Stimulated activated CD4-positive, alpha-beta T cell treated with anti-CD3 and anti-CD28 coated beads, Interleukin-1b, Interleukin-23, amount 100 ng/mL, for 48 hours (primary cell): ENCODE measurements at regions not wholly inside any gene's neighbourhood (a gene's known extent, or its start where the extent isn't known, plus 50 kb on each side); places are given as distances from the start of the nearest gene placed in this dataset.

ENCODE experiments used
- DNase-seq: peaks from one replicate; pipeline ENCODE4 v3.0.0-alpha.2; 2020

DNA sequence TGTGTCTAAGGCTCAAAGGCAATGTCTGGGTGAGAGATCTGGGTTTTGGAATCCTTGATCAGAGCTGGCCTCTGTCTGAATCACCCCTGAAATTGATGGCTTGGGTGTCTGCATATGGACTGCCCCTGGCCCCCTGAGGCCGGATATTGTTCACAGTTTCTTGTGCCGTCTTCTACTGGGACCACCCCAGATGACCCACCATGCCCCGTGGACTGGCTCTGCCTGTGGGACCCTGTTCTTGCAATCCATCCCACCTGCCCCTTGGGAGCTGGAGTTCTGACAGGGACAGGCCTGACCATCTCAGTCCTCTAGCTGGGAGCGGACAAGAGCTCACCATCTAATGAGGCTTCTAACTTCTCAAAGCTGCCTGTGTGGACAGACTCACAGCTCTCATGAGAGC lies 119.9 kb downstream of the FAM43A start:
- DNase-seq: no peak

GRCh38 chr3:194806991-194807630 lies 121.4 kb downstream of the FAM43A start:
- no peak for DNase-seq

DNA sequence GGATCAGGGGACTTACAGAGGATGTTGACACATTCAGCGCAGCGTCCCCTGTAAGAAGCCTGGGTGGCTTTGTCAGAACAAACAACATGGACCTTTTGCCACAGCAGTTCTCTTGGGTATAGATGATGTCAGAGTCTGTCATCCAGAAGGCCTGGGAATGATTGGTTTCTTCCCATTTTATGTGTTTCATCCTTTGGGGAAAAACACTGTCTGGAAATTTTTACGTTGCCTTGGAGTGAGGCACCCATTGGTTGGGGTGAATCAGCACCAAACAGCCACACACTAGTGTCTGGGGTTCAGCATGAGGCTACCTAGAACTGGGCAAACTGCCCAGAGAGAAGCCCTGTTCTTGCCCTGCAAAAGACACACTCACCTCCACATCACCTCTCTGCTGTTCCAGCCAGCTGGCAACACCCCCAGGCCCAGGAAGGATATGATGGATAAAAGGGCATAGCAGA lies 123.0 kb downstream of the FAM43A start:
- no peak for DNase-seq

DNA sequence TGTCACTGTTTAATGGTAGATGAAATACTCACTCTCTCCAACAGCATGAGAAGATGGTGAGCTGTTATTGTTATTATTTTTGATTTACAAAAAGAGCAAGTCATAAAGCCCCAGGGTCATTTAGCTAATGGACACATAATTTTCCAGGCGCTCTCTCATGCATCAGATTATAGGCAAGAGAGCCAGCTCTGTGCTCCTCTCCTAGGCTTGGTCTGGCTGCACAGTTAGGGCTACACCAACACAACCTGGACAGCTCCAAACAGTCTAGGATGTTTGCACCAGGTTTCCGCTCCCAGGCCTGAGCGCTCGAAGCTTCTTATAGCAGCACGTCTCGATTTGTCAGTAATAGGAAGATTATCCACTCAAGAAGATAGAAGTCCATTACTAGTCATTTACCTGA lies 123.7 kb downstream of the FAM43A start:
- no peak for DNase-seq

GRCh38 chr3:194810076-194810475 lies 124.4 kb downstream of the FAM43A start:
- DNase-seq: no peak

- no peak for DNase-seq
Measured at GRCh38 chr3:194811118-194811517, 125.4 kb downstream of the FAM43A start.

DNA sequence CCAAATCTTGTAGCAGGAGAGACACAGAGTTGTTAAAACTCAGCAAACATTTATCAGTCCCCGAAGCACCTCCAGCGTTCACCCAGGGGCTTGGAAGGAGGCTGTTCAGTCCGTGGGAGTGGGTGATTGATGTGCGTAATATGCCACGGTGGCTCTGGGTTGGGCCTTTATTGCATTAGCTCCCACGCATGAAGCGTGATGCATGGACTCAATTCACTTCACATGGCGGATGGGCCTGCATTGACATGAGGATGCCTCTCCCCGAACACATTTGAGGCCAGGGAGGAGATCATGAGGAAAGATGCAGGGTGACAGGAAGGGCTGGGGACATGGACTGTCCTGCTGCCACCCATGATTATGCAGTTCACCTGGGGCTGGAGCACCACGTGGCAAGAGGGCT lies 126.5 kb downstream of the FAM43A start:
- DNase-seq: no peak

GRCh38 chr3:194814878-194815357 lies 129.2 kb downstream of the FAM43A start:
- DNase-seq: no peak

GRCh38 chr3:194816748-194817591 lies 131.3 kb downstream of the FAM43A start:
- DNase-seq: no peak

GRCh38 chr3:194817592-194817930 lies 131.9 kb downstream of the FAM43A start:
- no peak for DNase-seq

GRCh38 chr3:194817936-194818335 lies 132.3 kb downstream of the FAM43A start:
- no peak for DNase-seq

- DNase-seq: no peak
Measured at GRCh38 chr3:194824100-194824499, 138.4 kb downstream of the FAM43A start.

- no peak for DNase-seq
Measured at GRCh38 chr3:194824701-194825111, 139.0 kb downstream of the FAM43A start.

DNA sequence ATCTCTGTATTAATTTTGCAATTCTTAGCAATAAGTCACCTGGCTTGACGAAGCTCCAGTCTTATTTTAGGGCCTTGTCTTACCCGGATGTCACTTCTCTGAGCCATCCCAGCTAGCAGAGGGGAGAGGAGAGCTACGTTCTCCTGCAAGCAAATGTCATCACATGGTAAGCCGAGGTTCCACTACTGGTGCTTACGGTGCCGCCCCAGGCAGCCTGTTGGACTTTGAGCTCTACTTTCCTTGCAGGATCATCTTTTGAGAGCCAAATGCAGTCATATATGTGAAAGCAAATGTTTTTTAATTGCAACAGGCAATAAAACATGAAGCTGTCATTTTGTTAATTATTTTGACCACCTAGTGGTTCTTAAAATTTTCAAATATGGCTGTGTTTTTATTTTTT lies 140.9 kb downstream of the FAM43A start:
- no peak for DNase-seq

GRCh38 chr3:194827486-194827885 lies 141.8 kb downstream of the FAM43A start:
- no peak for DNase-seq

- no peak for DNase-seq
Measured at GRCh38 chr3:194828116-194828515, 142.4 kb downstream of the FAM43A start.

DNA sequence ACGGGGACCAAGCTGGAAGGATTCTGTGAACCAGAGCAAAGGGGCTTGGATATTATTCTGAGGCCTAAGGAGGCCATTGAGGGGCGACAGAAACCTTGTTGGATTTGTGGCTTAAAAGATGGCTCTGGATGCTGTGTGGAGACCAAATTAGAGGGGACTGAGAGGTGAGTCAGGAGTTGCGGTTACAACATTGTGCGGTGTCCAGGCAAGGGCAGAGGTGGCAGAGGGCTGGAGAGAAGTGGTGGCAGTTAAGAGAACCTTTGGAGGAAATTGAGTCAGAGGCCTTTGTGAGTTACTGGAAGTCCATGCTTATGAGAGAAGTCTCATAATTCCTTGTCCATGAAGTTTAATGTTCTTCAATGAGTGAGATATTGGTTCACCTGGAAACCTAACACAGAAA lies 143.2 kb downstream of the FAM43A start:
- DNase-seq: no peak

DNA sequence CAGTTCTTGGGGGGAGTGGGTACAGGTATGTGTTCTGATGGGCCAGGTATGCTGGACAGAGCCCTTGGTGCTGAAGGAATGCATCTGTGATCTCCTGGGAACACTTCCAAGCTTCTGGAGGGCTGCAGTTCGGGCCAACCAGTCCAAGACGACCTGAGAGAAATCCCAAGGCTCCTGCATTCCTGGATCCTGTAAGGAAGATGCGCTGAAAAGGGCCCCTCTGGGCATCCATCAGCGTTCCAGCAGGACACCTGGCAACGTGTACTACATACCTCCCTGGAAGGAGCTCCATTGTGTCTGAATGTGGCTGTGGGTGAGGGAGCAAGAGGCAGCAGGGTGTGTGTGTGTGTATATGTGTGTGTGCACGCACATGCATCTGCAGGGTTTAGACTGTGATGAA lies 144.7 kb downstream of the FAM43A start:
- DNase-seq: no peak

GRCh38 chr3:194830978-194831377 lies 145.3 kb downstream of the FAM43A start:
- DNase-seq: no peak

DNA sequence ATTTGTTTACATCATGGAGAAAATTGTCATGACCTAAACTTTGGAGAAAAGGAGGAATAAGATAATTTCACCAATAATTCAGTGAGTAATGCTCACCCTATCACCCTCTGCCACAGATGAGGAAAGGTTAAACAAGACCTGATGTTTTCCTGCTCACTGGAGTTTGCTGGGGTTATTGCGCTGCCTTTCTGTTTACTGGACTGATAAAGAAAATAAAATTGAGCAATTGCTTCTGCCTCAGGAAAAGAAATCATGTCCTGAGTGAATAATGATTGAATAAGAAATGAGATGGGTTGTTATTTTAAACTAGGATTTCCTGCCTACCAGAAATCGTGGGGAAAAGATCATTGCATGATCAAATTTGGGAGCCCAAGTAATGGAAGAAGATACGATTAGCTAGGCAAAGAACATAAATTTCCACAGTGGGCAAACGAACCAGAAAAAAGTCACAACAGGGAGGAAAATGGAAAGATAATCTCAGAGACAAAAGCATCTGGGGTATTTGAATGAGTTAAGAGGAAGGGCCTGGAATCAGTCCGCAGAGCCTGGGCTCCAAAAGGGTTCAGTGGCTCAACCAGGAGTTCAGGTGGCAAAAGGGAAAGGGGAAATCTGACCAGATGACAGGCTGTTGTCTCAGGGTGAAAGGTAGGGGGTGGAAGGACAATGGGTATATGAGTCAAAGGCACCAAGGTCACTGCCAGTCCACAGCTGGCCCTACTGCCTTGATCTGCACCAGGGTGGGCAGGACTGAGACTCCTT lies 146.8 kb downstream of the FAM43A start:
- DNase-seq: no peak

GRCh38 chr3:194833114-194833910 lies 147.6 kb downstream of the FAM43A start:
- no peak for DNase-seq

DNA sequence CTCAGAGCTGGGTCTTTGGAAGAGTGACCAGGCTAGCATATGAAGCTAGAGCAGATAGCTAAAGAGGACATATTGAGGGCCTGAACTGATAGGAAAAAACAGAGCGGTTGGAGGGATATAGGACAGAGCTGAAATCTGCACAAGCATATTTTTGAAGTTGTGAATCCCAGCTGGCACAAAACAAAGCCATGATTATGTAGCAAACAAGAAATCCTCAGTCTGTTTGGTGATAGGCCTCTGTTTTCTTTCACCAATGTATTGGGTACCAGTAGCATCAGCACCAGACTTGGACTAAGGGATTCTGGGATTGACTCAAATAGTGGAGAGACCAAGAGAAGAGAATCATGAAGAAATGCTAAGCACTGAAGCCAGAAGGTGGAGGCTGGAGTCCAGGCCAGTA lies 151.0 kb downstream of the FAM43A start:
- DNase-seq: no peak
